ENCODE measurements at regions not wholly inside any gene's neighbourhood (a gene's known extent, or its start where the extent isn't known, plus 50 kb on each side); places are given as distances from the start of the nearest gene placed in this dataset.

GRCh38 chr3:83460052-83460451 lies 1498.7 kb upstream of the CADM2 start:
- Mint-ChIP-seq H3K9me3 (no peaks in the 10 kb centered on the region), H3K27ac (no peak overlapping the region), H3K27me3 (ENCODE audit: insufficient read depth) (no peaks in the 10 kb centered on the region)

GRCh38 chr3:83461411-83461810 lies 1497.4 kb upstream of the CADM2 start:
- H3K27ac Mint-ChIP-seq: no peak overlapping the region
- H3K9me3 Mint-ChIP-seq: no peaks in the 10 kb centered on the region
- DNase-seq (ENCODE audit: low spot score): no peak
- intact Hi-C loops (cut with micrococcal nuclease): no loop called here
- no peaks in the 10 kb centered on the region for H3K27me3 Mint-ChIP-seq (ENCODE audit: insufficient read depth)
- no peak overlapping the region for H3K4me3 Mint-ChIP-seq
- H3K36me3 Mint-ChIP-seq (ENCODE audit: low read depth): no peaks in the 10 kb centered on the region
- no peaks in the 10 kb centered on the region for H3K4me1 Mint-ChIP-seq (ENCODE audit: low read depth)

More at GRCh38 chr3:83460052-83460451, 1498.7 kb upstream of the CADM2 start:
- Mint-ChIP-seq H3K4me3 (no peak overlapping the region), H3K36me3 (ENCODE audit: low read depth) (no peaks in the 10 kb centered on the region), H3K4me1 (ENCODE audit: low read depth) (no peaks in the 10 kb centered on the region)
- DNase-seq (ENCODE audit: low spot score): no peak
- intact Hi-C loops (cut with micrococcal nuclease): no loop called here

DNA sequence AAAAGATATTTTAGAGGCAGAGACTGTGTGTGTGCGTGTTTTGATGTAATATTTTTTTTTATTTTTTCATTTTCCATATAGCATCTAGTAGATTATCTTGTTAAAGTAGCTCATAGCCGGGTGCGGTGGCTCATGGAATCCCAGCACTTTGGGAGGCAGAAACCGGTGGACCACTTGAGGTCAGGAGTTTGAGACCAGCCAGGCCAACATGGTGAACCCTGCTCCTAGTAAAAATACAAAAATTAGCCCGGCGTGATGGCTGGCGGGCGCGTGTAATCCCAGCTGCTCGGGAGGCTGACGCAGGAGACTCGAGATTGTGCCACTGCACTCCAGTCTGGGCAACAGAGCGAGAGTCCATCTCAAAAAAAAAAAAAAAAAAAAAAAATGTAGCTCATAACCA lies 1481.2 kb upstream of the CADM2 start:
- intact Hi-C loops (cut with micrococcal nuclease): no loop called here
- Mint-ChIP-seq H3K4me3 (no peak overlapping the region), H3K27me3 (ENCODE audit: insufficient read depth) (no peaks in the 10 kb centered on the region)

DNA sequence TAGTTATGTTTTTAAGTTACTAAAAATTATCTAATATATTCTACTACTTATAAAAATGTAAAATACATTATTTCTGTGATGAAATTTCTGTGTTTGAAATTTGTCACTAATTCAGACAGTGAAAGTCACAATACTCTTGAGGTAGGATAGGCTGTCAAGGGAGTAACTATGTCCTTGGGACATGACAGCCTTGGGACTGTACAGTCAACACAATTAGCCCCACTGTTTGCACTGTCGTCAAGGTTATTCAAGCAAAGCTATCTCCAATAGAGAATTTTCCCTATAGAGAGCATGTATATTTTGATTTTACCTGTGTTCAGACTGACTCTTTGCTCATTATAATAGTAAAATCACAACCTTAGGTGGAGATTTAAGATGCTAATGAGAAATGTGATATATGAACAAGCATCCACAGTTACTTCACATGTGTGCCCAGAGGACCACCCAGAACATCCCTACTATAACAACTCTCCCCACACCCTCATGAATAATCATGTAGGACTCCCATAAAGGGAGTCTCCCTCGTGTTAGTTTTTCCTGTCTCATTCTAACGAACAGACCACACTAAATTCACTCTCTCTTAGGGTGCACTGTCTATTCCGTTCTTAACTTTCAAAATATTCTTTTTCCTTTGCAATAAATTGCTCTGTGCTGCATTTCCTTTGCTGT lies 1476.3 kb upstream of the CADM2 start:
- Mint-ChIP-seq H3K4me1 (ENCODE audit: low read depth) (no peaks in the 10 kb centered on the region), H3K36me3 (ENCODE audit: low read depth) (no peaks in the 10 kb centered on the region), H3K27ac (no peak overlapping the region), H3K9me3 (no peaks in the 10 kb centered on the region), H3K27me3 (ENCODE audit: insufficient read depth) (no peaks in the 10 kb centered on the region), H3K4me3 (no peak overlapping the region)
- intact Hi-C loops (cut with micrococcal nuclease): no loop called here
- no peak for DNase-seq (ENCODE audit: low spot score)

More for the DNA sequence above, 1481.2 kb upstream of the CADM2 start:
- Mint-ChIP-seq H3K36me3 (ENCODE audit: low read depth) (no peaks in the 10 kb centered on the region), H3K4me1 (ENCODE audit: low read depth) (no peaks in the 10 kb centered on the region), H3K9me3 (peaks cover 4% of the 10 kb centered on the region), H3K27ac (no peak overlapping the region)
- DNase-seq (ENCODE audit: low spot score): no peak

- H3K4me3 Mint-ChIP-seq: no peak overlapping the region
- intact Hi-C loops (cut with micrococcal nuclease): no loop called here
- H3K4me1 Mint-ChIP-seq (ENCODE audit: low read depth): no peaks in the 10 kb centered on the region
- no peak overlapping the region for H3K27ac Mint-ChIP-seq
- H3K9me3 Mint-ChIP-seq: no peaks in the 10 kb centered on the region
- H3K27me3 Mint-ChIP-seq (ENCODE audit: insufficient read depth): no peaks in the 10 kb centered on the region
- DNase-seq (ENCODE audit: low spot score): no peak
- no peaks in the 10 kb centered on the region for H3K36me3 Mint-ChIP-seq (ENCODE audit: low read depth)
Observed at GRCh38 chr3:83496462-83496861, 1462.3 kb upstream of the CADM2 start.

DNA sequence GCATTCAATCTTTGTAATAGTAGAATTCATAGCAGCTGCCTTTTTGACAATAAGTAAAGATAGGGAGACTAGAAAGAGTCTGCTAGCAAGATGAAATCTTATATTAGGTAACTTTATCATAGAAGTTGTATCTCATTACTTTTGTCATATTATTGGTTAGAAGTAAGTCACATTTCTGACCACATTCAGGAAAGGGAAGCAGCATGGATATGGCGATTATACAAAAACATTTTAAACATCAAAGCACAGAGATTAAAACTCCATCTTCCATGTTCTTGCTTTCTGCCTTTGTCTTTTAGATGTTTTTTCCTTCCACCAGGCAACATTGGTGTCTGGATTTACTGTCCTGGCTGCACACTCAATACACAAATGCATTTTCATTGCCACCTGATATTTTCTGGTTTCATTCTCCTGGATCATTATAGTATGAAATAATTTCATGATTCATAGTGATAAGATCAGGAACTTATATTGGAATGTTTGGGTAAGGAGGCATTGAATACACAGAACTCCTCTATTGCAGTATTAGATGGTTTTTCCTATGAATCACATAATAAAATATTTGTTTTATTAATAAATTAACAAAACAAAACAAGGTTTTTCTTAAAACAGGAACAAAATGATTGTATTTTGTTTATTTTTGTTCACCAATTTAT lies 1460.3 kb upstream of the CADM2 start:
- no peaks in the 10 kb centered on the region for H3K4me1 Mint-ChIP-seq (ENCODE audit: low read depth)
- intact Hi-C loops (cut with micrococcal nuclease): no loop called here
- H3K9me3 Mint-ChIP-seq: no peaks in the 10 kb centered on the region
- no peak for DNase-seq (ENCODE audit: low spot score)
- H3K27me3 Mint-ChIP-seq (ENCODE audit: insufficient read depth): no peaks in the 10 kb centered on the region
- H3K36me3 Mint-ChIP-seq (ENCODE audit: low read depth): no peaks in the 10 kb centered on the region
- H3K27ac Mint-ChIP-seq: no peak overlapping the region
- H3K4me3 Mint-ChIP-seq: no peak overlapping the region

DNA sequence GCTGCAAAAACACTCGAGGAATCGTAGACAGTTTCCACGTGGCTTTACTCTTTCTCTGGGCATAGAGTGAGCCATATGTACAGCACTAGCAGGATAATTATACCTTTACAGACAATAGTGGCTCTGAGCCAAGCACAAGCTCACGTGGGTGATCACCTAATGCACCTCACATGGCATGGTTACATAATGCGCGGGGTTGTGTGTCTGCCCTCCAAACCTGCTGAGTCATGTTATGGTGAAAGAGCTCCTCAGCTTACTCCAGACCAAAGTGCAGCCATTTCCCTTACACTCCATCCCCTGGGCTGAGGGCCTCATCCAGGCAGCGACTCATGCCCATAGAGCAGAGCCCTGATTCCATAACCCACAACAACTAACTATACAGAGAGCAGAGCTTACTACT lies 1458.4 kb upstream of the CADM2 start:
- Mint-ChIP-seq H3K27ac (no peak overlapping the region), H3K4me3 (no peak overlapping the region), H3K9me3 (no peaks in the 10 kb centered on the region), H3K27me3 (ENCODE audit: insufficient read depth) (no peaks in the 10 kb centered on the region), H3K36me3 (ENCODE audit: low read depth) (no peaks in the 10 kb centered on the region), H3K4me1 (ENCODE audit: low read depth) (no peaks in the 10 kb centered on the region)
- DNase-seq (ENCODE audit: low spot score): no peak
- intact Hi-C loops (cut with micrococcal nuclease): no loop called here

DNA sequence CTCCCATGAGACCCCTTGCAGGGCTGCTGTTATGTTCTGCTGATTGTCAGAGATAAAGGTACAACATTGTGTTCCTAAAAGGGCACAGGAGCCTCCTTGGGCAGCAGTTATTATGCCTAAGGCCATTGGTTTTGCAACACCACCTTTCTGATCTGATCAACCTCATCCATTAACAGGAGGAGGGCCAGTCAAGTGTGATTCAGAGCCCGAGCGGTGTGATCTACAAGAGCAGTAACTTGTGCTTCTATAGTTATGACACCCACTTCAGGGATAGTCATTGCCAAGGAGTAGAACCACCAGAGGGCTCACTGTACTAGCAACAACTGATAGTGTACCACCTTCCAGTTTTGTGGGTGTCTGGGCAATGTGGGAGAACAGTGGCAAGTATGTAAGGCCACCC lies 1457.9 kb upstream of the CADM2 start:
- Mint-ChIP-seq H3K4me1 (ENCODE audit: low read depth) (no peaks in the 10 kb centered on the region), H3K36me3 (ENCODE audit: low read depth) (no peaks in the 10 kb centered on the region), H3K27ac (no peak overlapping the region), H3K27me3 (ENCODE audit: insufficient read depth) (no peaks in the 10 kb centered on the region), H3K9me3 (no peaks in the 10 kb centered on the region), H3K4me3 (no peak overlapping the region)
- DNase-seq (ENCODE audit: low spot score): no peak
- intact Hi-C loops (cut with micrococcal nuclease): no loop called here

DNA sequence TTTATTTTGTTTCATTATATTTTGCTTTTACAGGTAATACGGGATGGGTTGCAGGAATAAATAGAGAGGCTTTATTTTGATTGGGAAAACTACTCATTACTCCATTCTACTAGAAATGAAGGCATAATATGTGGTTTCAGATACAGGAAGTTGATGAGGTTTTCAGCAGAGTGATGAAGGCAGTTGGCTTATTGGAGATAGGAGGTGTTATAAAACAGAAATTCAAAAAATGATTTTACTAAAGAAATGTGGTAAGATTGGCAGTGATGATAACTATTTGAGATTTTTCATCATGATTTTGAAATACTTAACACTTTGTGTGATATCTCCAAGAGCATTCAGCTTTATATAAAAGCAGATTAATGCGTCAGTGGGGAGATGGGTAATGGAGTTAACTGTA lies 1445.7 kb upstream of the CADM2 start:
- Mint-ChIP-seq H3K27ac (no peak overlapping the region), H3K27me3 (ENCODE audit: insufficient read depth) (no peaks in the 10 kb centered on the region), H3K9me3 (peaks cover 12% of the 10 kb centered on the region), H3K4me1 (ENCODE audit: low read depth) (no peaks in the 10 kb centered on the region), H3K36me3 (ENCODE audit: low read depth) (no peaks in the 10 kb centered on the region), H3K4me3 (no peak overlapping the region)
- DNase-seq (ENCODE audit: low spot score): no peak
- intact Hi-C loops (cut with micrococcal nuclease): no loop called here

- no peaks in the 10 kb centered on the region for H3K4me1 Mint-ChIP-seq (ENCODE audit: low read depth)
- H3K9me3 Mint-ChIP-seq: peaks cover 12% of the 10 kb centered on the region
- no peaks in the 10 kb centered on the region for H3K36me3 Mint-ChIP-seq (ENCODE audit: low read depth)
- no peaks in the 10 kb centered on the region for H3K27me3 Mint-ChIP-seq (ENCODE audit: insufficient read depth)
- no peak overlapping the region for H3K27ac Mint-ChIP-seq
- intact Hi-C loops (cut with micrococcal nuclease): no loop called here
- no peak overlapping the region for H3K4me3 Mint-ChIP-seq
- no peak for DNase-seq (ENCODE audit: low spot score)
Observed at GRCh38 chr3:83513677-83514076, 1445.1 kb upstream of the CADM2 start.

GRCh38 chr3:83514130-83514914 lies 1444.5 kb upstream of the CADM2 start:
- H3K4me1 Mint-ChIP-seq (ENCODE audit: low read depth): no peaks in the 10 kb centered on the region
- peaks cover 12% of the 10 kb centered on the region for H3K9me3 Mint-ChIP-seq
- H3K27me3 Mint-ChIP-seq (ENCODE audit: insufficient read depth): no peaks in the 10 kb centered on the region
- no peaks in the 10 kb centered on the region for H3K36me3 Mint-ChIP-seq (ENCODE audit: low read depth)
- intact Hi-C loops (cut with micrococcal nuclease): no loop called here
- H3K27ac Mint-ChIP-seq: no peak overlapping the region
- H3K4me3 Mint-ChIP-seq: no peak overlapping the region
- no peak for DNase-seq (ENCODE audit: low spot score)

GRCh38 chr3:83515123-83515522 lies 1443.7 kb upstream of the CADM2 start:
- Mint-ChIP-seq H3K4me3 (no peak overlapping the region), H3K4me1 (ENCODE audit: low read depth) (no peaks in the 10 kb centered on the region), H3K27ac (no peak overlapping the region), H3K27me3 (ENCODE audit: insufficient read depth) (no peaks in the 10 kb centered on the region), H3K9me3 (peaks cover 12% of the 10 kb centered on the region), H3K36me3 (ENCODE audit: low read depth) (no peaks in the 10 kb centered on the region)
- intact Hi-C loops (cut with micrococcal nuclease): no loop called here
- DNase-seq (ENCODE audit: low spot score): no peak

GRCh38 chr3:83523470-83524073 lies 1435.2 kb upstream of the CADM2 start:
- no peak for DNase-seq (ENCODE audit: low spot score)
- H3K4me1 Mint-ChIP-seq (ENCODE audit: low read depth): no peaks in the 10 kb centered on the region
- no peak overlapping the region for H3K4me3 Mint-ChIP-seq
- H3K27ac Mint-ChIP-seq: no peak overlapping the region
- no peaks in the 10 kb centered on the region for H3K27me3 Mint-ChIP-seq (ENCODE audit: insufficient read depth)
- intact Hi-C loops (cut with micrococcal nuclease): no loop called here
- no peaks in the 10 kb centered on the region for H3K9me3 Mint-ChIP-seq
- no peaks in the 10 kb centered on the region for H3K36me3 Mint-ChIP-seq (ENCODE audit: low read depth)

Measured in activated T-helper 1 cell treated with anti-CD3 and anti-CD28 coated beads, Interleukin-12 subunit alpha, Interleukin-12 subunit beta, Interleukin-2, Interleukin-4 antibody, amounts not matched to agents 30 ng/mL and 10 ng/mL and 1 ng/mL, durations not matched to agents 14 hours and 24 hours and 36 hours (primary cell).